ENCODE measurements at regions not wholly inside any gene's neighbourhood (a gene's known extent, or its start where the extent isn't known, plus 50 kb on each side); places are given as distances from the start of the nearest gene placed in this dataset.
"Not testable (repeated sequence)": the region's sequence is repeated elsewhere in the genome, so short reads cannot be mapped to it uniquely, and the experiment has no call there.

- no peak for DNase-seq (ENCODE audit: low read depth)
Measured at GRCh38 chr10:3876350-3876962, 91.4 kb upstream of the KLF6 start.

DNA sequence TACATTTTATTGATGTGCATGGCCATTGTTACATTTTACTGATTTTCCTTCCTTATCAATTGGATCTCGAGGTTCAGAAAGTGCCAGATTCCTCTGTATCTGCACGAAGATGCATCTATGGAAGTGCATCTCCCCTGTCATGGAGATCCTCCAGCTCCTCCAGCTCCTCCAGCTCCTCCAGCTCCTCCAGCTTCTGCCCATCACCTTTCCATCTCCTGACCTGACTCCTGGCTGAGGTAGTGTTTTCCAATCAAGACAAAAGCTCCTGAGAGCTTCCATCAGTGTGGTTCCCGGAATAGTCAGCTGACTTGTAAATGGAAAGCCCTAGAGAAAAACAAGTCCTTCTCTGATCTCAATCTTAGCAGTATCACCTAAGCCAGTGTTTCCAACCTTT lies 90.8 kb upstream of the KLF6 start:
- no peak for DNase-seq (ENCODE audit: low read depth)

- DNase-seq (ENCODE audit: low read depth) = peak; percentile 40
Measured at GRCh38 chr10:3874990-3875841, 90.2 kb upstream of the KLF6 start.

DNA sequence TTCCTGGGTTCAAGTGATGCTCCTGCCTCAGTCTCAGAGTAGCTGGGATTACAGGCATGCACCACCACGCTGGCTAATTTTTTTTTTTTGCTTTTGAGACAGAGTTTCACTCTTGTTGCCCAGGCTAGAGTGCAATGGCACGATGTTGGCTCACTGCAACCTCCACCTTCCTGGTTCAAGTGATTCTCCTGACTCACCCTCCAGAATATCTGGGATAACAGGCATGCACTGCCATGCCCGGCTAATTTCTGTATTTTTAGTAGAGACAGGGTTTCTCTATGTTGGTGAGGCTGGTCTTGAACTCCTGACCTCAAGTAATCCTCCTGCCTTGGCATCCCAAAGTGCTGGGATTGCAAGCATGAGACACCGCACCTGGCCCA lies 89.6 kb upstream of the KLF6 start:
- DNase-seq (ENCODE audit: low read depth) = not testable (repeated sequence)

- peak; percentile 18 for DNase-seq (ENCODE audit: low read depth)
Measured at GRCh38 chr10:3873728-3874461, 88.9 kb upstream of the KLF6 start.

DNA sequence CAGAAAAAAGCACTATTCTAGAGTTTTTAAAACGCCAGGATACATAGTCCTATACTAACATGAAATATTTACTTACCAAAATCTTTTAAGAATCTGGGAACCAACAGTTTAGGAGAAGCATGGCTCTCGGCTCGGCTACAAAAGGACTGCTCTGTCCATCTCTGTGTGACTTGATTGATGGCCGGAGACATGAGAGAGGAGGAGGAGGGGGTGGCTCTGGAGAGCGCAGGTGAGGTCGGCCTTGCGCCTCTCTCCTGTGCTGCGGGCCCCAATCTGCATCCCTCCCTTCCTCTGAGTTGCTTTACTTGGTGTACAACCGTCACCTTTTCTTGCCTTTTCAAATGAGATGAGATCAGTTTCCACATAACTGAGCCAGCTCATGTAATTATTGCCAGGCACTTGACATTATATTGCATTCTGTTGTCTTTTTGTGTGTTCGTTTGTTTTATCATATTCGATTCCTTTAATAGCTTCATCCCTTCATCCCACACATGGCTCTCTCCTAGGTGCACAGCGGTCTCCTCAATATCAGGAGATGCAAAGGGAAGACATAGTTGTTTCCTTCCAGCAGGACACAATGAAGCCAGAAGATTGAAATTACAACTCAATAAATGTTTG lies 87.8 kb upstream of the KLF6 start:
- no peak for DNase-seq (ENCODE audit: low read depth)

GRCh38 chr10:3871424-3871996 lies 86.5 kb upstream of the KLF6 start:
- no peak for DNase-seq (ENCODE audit: low read depth)

DNA sequence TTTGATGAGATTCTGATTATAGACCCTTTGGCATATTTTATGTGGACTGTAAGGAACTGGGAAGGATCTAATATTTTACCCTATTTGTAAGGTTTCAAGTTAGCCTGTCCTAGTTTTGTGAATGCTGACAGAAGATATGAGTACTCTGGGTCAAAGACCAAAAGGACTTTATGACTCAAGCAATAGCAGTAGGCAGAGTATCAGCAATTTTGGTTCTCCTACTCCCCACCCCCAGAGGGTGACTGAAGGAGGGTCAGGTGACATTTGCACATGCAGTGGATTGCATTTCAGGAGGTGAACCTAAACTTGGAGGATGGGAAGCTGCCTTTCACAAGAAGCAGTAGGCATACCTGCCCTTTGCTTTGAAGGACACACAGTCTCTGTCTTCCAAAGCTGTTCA lies 84.0 kb upstream of the KLF6 start:
- no peak for DNase-seq (ENCODE audit: low read depth)

DNA sequence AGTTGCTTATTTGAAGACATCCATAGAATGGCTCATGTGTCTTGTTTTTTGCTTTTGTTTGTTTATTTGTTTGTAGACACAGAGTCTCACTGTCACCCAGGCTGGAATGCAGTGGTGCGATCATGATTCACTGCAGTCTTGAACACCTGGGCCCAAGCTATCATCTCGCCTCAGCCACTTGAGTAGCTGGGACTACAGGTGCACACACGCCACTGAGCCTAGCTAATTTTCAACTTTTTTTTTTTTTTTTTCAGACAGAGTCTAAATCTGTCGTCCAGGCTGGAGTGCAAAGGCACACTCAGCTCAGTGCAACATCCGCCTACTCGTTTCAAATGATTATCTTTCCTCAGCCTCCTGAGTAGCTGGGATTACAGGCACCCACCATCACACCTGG lies 83.3 kb upstream of the KLF6 start:
- no peak for DNase-seq (ENCODE audit: low read depth)

DNA sequence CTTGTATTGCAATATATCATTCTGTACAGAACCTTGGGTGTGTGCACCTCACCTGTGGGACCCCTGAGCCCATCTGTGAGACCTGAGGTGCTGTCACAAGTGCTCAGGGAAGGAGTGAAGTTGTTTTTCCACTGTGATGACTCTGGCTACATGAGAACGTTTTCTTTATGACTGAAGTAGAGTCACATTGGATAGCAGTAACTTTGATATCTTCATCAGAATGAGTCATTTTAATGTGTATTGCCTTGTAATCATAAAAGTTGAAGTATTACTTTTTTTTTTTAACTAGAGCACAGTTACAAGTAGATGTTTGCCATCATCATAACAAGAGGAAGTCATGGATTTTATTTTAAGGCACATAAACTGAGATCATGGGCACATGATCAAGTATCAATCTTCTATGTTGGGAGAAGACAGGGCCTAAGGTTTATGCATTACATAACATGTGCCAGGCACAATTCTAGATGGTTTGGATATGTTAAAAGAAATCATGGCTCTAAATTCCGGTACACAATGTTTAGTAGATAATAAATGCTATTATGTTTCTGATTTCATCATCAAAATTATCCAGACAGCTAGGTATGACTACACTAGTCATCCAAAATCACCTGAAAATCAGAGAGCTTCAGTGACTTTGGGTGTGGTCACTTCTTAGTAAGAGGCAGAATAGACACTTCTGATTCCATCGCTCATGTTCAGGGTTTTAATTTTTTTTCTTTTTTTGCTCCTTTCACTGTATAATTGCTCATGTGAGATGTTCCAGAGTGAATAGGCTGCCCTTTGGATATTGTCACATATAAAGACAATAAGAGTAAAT lies 82.7 kb upstream of the KLF6 start:
- peak; percentile 33 for DNase-seq (ENCODE audit: low read depth)

DNA sequence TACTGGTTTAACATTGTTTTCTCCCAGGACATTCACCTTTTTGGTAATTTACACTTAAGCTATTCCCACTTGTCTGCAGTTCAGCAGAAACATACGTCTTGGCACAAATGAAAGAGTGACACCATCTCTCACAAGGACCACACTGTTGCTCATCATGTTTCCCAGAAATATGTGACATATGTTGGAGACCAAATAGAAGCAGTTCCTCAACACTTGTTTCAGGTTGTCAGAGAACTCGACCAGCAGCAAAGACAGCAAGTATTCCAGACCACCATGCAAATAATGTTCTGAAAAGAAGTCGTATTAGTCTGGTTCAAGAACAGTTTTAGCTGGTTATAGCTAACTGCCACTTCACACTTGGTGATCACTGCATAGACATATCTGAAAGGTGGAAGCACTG lies 81.3 kb upstream of the KLF6 start:
- no peak for DNase-seq (ENCODE audit: low read depth)

DNA sequence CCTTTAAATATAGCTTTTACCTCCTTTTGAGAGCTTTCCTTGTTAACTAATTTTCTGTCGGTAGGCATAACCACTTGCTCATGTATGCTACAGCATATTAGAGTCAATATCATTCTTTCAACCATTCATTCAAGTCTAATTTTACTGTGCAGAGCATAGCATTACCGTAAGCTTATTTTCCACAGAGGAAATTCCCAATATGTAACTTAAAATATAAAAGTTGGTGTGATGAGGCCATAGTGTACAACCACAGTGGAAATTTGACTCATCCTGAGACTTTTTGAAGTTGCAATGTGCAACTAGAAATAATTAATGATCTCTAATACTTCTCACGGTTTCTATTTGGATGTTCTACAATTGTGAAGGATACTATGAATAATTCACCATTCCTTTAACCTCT lies 80.6 kb upstream of the KLF6 start:
- DNase-seq (ENCODE audit: low read depth) = no peak

DNA sequence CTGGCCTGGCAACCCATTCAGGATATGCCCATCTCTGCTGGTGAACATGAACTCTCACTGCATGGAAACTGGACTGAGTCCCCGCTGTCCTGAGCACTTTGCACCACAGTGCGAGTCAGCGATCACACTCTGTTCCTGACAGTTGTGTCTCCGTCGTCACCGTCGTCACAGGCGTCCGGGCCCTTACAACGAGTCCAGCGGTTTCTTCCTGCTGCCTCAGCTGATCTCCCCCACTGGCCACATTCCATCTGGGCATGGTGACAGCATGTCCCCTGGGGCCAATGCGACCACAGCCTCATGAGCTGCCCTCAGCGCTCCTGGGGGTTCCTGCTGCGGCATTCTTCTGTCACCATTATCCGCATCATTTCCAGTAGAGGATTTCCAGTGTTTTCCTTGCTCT lies 76.8 kb upstream of the KLF6 start:
- no peak for DNase-seq (ENCODE audit: low read depth)

GRCh38 chr10:3858051-3858845 lies 73.2 kb upstream of the KLF6 start:
- DNase-seq (ENCODE audit: low read depth) = no peak

DNA sequence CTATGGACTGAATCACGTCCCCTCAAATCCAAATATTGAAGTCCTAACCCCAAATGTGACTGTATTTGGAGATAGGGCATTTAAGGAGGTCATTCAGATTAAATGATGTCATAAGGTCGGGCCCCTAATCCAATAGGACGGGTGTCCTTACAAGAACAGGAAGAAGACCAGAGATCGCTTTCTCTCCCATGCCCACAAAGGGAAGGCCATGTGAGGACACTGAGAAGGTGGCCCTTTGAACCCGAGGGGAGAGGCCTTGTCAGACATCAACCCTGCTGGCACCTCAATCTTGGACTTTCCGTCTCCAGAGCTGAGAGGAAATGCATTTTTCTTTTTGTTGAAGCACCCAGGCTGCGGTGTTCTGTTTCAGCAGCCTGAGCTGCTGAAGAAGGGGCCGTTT lies 72.3 kb upstream of the KLF6 start:
- DNase-seq (ENCODE audit: low read depth) = no peak

DNA sequence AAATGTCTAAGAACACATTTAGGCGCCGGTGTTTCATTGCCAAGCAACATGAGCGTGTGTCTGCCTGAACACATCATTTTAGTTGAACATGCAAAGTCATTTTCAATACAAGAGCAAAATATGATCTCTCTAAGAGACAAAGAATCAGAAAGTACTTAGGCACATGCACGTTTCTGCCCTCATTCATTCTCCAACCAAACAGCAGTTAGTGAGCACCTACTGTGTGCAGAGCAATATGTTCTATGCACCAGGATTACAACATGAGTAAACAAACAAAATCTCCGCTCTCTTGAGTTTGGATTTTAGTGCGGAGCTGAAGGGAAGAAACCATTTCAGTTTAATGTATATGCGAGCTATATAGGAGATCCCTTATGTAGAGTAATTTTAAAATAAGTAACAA lies 71.6 kb upstream of the KLF6 start:
- no peak for DNase-seq (ENCODE audit: low read depth)

- DNase-seq (ENCODE audit: low read depth) = no peak
Measured at GRCh38 chr10:3853547-3854303, 68.7 kb upstream of the KLF6 start.

DNA sequence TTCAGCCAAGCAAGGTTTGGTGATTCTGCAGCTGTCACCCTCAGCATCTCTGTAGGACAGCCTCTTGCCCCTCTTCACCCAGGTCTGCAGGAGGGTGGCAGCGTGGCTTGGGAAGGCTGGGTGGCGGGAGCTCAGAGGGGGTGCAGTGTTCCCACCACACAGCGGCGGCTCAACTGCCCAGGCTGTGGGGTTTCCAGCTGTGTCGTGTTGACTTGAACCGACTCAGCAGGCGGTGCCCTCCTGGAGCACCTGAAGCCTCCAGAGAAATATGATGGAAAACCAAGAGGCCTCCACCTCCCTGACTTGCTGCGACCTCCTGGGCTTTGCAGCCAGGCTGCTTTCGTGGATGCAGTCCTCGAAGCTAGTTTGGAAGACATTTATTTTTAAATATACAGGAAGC lies 68.0 kb upstream of the KLF6 start:
- no peak for DNase-seq (ENCODE audit: low read depth)

DNA sequence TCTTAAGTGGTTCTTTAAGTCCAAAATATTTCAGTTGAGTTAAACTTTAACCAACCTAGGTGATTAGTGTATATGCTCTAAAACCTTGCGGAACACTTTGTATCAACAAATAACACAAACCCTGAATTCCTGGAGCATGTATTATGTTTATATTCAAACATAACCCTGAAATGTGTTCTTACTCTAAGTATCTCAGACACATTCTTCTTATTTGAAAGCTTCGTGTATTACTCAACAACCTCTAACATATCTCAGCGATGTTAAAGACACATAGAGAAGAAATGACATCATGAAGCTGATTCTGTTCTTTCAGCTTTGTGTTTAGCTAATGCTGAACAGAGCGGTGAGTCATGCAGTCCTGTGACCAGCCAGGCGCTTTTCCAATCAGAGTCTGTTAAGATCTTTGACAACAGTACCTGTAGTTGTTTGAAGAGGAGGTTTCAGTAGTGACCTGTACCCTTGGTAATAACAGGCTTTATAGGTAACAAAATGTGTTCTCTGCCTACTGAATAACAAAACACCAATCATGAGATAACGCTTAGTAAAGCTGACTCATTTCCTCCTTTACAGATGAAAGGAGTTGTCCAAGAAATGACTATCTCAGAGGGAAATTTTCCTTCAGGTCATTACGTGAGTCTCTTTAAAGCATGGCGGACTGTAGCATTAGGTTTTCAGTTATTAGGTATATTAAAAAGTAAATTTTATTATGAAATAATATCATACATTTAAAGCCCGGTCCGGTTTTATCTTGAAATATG lies 67.3 kb upstream of the KLF6 start:
- DNase-seq (ENCODE audit: low read depth) = peak; percentile 80

Measured in T-helper 22 cell (primary cell).